ENCODE measurements at regions not wholly inside any gene's neighbourhood (a gene's known extent, or its start where the extent isn't known, plus 50 kb on each side); places are given as distances from the start of the nearest gene placed in this dataset.

GRCh38 chr14:83007641-83008225 is 1474.1 kb upstream of the SEL1L start:
- Histone ChIP-seq H3K4me3 (ENCODE audit: low read length in 2 of 2) (no peak overlapping the region), H3K4me1 (ENCODE audit: control insufficient read depth, insufficient read depth, low read length) (no peaks in the 10 kb centered on the region), H3K27ac (ENCODE audit: low read length) (no peak overlapping the region), H3K36me3 (ENCODE audit: control insufficient read depth in 2 of 2, insufficient read depth in 2 of 2, low read length in 2 of 2) (no peaks in the 10 kb centered on the region), H3K9me3 (ENCODE audit: control insufficient read depth in 2 of 2, low read length in 2 of 2) (no peaks in the 10 kb centered on the region), H3K9ac (ENCODE audit: low read length in 2 of 2) (no peak overlapping the region), H3K27me3 (ENCODE audit: control insufficient read depth in 1 of 2, insufficient read depth in 2 of 2, low read length in 2 of 2) (no peaks in the 10 kb centered on the region)

DNA sequence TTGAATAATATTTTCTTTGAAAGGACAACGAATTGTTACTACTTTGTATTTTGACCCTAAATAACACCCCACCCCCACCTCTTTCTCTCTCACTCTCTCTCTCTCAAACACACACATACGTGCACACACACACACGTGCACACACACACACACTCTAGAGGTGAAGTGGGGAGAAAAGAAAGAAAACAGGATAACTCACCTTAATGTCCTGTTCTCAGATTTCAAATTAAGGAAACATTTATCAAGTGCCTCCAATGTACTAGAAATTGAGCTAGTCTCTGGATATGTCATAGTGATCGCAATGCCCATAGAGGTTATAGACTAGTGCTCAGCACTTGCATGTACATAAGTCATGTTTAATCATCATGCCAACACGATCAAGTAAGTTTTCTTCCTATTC is 1483.6 kb upstream of the SEL1L start:
- Histone ChIP-seq H3K27me3 (ENCODE audit: control insufficient read depth in 1 of 2, insufficient read depth in 2 of 2, low read length in 2 of 2) (no peaks in the 10 kb centered on the region), H3K4me3 (ENCODE audit: low read length in 2 of 2) (no peak overlapping the region), H3K9ac (ENCODE audit: low read length in 2 of 2) (no peak overlapping the region), H3K36me3 (ENCODE audit: control insufficient read depth in 2 of 2, insufficient read depth in 2 of 2, low read length in 2 of 2) (no peaks in the 10 kb centered on the region), H3K9me3 (ENCODE audit: control insufficient read depth in 2 of 2, low read length in 2 of 2) (no peaks in the 10 kb centered on the region), H3K4me1 (ENCODE audit: control insufficient read depth, insufficient read depth, low read length) (no peaks in the 10 kb centered on the region), H3K27ac (ENCODE audit: low read length) (no peak overlapping the region)

GRCh38 chr14:83019744-83020414 is 1486.2 kb upstream of the SEL1L start:
- Histone ChIP-seq H3K36me3 (ENCODE audit: control insufficient read depth in 2 of 2, insufficient read depth in 2 of 2, low read length in 2 of 2) (no peaks in the 10 kb centered on the region), H3K9me3 (ENCODE audit: control insufficient read depth in 2 of 2, low read length in 2 of 2) (no peaks in the 10 kb centered on the region), H3K4me1 (ENCODE audit: control insufficient read depth, insufficient read depth, low read length) (no peaks in the 10 kb centered on the region), H3K27me3 (ENCODE audit: control insufficient read depth in 1 of 2, insufficient read depth in 2 of 2, low read length in 2 of 2) (no peaks in the 10 kb centered on the region), H3K27ac (ENCODE audit: low read length) (no peak overlapping the region), H3K9ac (ENCODE audit: low read length in 2 of 2) (no peak overlapping the region), H3K4me3 (ENCODE audit: low read length in 2 of 2) (no peak overlapping the region)

GRCh38 chr14:83021323-83021722 is 1487.7 kb upstream of the SEL1L start:
- H3K27ac ChIP-seq (ENCODE audit: low read length) = no peak overlapping the region
- no peaks in the 10 kb centered on the region for H3K27me3 ChIP-seq (ENCODE audit: control insufficient read depth in 1 of 2, insufficient read depth in 2 of 2, low read length in 2 of 2)
- H3K4me3 ChIP-seq (ENCODE audit: low read length in 2 of 2) = no peak overlapping the region
- no peaks in the 10 kb centered on the region for H3K4me1 ChIP-seq (ENCODE audit: control insufficient read depth, insufficient read depth, low read length)
- no peaks in the 10 kb centered on the region for H3K36me3 ChIP-seq (ENCODE audit: control insufficient read depth in 2 of 2, insufficient read depth in 2 of 2, low read length in 2 of 2)
- H3K9me3 ChIP-seq (ENCODE audit: control insufficient read depth in 2 of 2, low read length in 2 of 2) = no peaks in the 10 kb centered on the region
- no peak overlapping the region for H3K9ac ChIP-seq (ENCODE audit: low read length in 2 of 2)

DNA sequence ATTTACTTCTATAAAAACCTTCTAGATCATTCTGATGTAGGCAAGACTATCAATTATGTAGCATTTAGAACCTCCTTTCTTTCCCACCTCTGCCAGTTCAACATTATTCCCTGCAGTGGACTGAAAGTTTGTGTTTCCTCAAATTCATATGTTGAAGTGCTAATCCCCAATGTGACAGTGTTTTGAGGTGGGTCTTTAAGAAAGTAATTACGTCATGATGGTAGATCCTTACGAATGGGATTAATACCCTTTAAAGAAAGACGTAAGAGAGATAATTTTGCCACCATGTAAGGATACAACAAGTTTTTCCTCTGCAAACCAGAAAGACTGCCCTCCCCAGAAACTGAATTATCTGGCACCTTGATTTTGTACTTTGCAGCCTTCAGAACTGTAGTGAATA is 1489.7 kb upstream of the SEL1L start:
- no peaks in the 10 kb centered on the region for H3K36me3 ChIP-seq (ENCODE audit: control insufficient read depth in 2 of 2, insufficient read depth in 2 of 2, low read length in 2 of 2)
- H3K27ac ChIP-seq (ENCODE audit: low read length) = no peak overlapping the region
- no peaks in the 10 kb centered on the region for H3K9me3 ChIP-seq (ENCODE audit: control insufficient read depth in 2 of 2, low read length in 2 of 2)
- H3K4me3 ChIP-seq (ENCODE audit: low read length in 2 of 2) = no peak overlapping the region
- no peaks in the 10 kb centered on the region for H3K27me3 ChIP-seq (ENCODE audit: control insufficient read depth in 1 of 2, insufficient read depth in 2 of 2, low read length in 2 of 2)
- no peak overlapping the region for H3K9ac ChIP-seq (ENCODE audit: low read length in 2 of 2)
- H3K4me1 ChIP-seq (ENCODE audit: control insufficient read depth, insufficient read depth, low read length) = no peaks in the 10 kb centered on the region

GRCh38 chr14:83041224-83041623 is 1507.6 kb upstream of the SEL1L start:
- Histone ChIP-seq H3K9ac (ENCODE audit: low read length in 2 of 2) (no peak overlapping the region), H3K4me1 (ENCODE audit: control insufficient read depth, insufficient read depth, low read length) (no peaks in the 10 kb centered on the region), H3K36me3 (ENCODE audit: control insufficient read depth in 2 of 2, insufficient read depth in 2 of 2, low read length in 2 of 2) (no peaks in the 10 kb centered on the region), H3K4me3 (ENCODE audit: low read length in 2 of 2) (no peak overlapping the region), H3K9me3 (ENCODE audit: control insufficient read depth in 2 of 2, low read length in 2 of 2) (no peaks in the 10 kb centered on the region), H3K27ac (ENCODE audit: low read length) (no peak overlapping the region), H3K27me3 (ENCODE audit: control insufficient read depth in 1 of 2, insufficient read depth in 2 of 2, low read length in 2 of 2) (no peaks in the 10 kb centered on the region)

- Histone ChIP-seq H3K4me3 (ENCODE audit: low read length in 2 of 2) (no peak overlapping the region), H3K9me3 (ENCODE audit: control insufficient read depth in 2 of 2, low read length in 2 of 2) (no peaks in the 10 kb centered on the region), H3K9ac (ENCODE audit: low read length in 2 of 2) (no peak overlapping the region), H3K27me3 (ENCODE audit: control insufficient read depth in 1 of 2, insufficient read depth in 2 of 2, low read length in 2 of 2) (no peaks in the 10 kb centered on the region), H3K4me1 (ENCODE audit: control insufficient read depth, insufficient read depth, low read length) (no peaks in the 10 kb centered on the region), H3K36me3 (ENCODE audit: control insufficient read depth in 2 of 2, insufficient read depth in 2 of 2, low read length in 2 of 2) (no peaks in the 10 kb centered on the region), H3K27ac (ENCODE audit: low read length) (no peak overlapping the region)
Observed at GRCh38 chr14:83042858-83043257, 1509.2 kb upstream of the SEL1L start.

- no peaks in the 10 kb centered on the region for H3K9me3 ChIP-seq (ENCODE audit: control insufficient read depth in 2 of 2, low read length in 2 of 2)
- no peaks in the 10 kb centered on the region for H3K4me1 ChIP-seq (ENCODE audit: control insufficient read depth, insufficient read depth, low read length)
- no peak overlapping the region for H3K9ac ChIP-seq (ENCODE audit: low read length in 2 of 2)
- H3K27me3 ChIP-seq (ENCODE audit: control insufficient read depth in 1 of 2, insufficient read depth in 2 of 2, low read length in 2 of 2) = no peaks in the 10 kb centered on the region
- no peaks in the 10 kb centered on the region for H3K36me3 ChIP-seq (ENCODE audit: control insufficient read depth in 2 of 2, insufficient read depth in 2 of 2, low read length in 2 of 2)
- H3K27ac ChIP-seq (ENCODE audit: low read length) = no peak overlapping the region
- H3K4me3 ChIP-seq (ENCODE audit: low read length in 2 of 2) = no peak overlapping the region
Observed at GRCh38 chr14:83044001-83044400, 1510.3 kb upstream of the SEL1L start.

DNA sequence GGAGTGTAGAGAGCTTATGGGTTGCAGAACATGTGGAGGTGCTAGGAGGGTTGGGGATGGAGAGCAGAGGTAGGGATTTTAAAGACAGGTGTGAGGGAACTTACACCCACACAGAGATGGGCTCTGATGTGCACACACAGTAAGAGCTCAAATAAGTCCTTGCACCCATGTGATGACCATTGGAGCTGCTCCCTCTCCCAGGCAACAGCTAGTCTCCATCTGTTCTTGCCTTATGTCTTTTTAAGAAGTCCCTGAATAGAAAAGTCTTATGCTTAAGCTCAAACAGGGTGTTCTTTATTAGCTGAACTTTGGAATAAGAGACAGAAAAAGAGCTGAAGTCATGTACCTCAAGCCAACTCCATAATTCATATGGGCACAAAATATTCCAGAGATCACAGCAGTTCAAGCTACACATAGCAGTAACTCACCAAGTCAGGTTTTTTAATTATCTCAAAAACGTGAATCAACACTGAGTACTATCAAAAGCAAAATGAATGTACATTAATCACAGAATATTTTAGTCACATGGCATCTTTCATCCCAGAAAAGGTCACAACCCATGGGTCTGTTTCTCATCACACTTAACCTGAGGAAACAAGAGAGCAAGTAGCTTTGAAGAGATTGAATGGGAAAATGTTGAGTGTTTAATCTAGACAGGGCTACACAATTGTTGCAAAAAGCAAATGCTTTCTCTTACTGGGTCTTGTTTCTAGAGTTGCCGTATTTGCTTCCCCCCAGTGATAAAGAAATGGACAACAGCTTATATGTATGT is 1513.6 kb upstream of the SEL1L start:
- no peak overlapping the region for H3K9ac ChIP-seq (ENCODE audit: low read length in 2 of 2)
- no peak overlapping the region for H3K27ac ChIP-seq (ENCODE audit: low read length)
- H3K4me3 ChIP-seq (ENCODE audit: low read length in 2 of 2) = no peak overlapping the region
- H3K27me3 ChIP-seq (ENCODE audit: control insufficient read depth in 1 of 2, insufficient read depth in 2 of 2, low read length in 2 of 2) = no peaks in the 10 kb centered on the region
- H3K36me3 ChIP-seq (ENCODE audit: control insufficient read depth in 2 of 2, insufficient read depth in 2 of 2, low read length in 2 of 2) = no peaks in the 10 kb centered on the region
- H3K9me3 ChIP-seq (ENCODE audit: control insufficient read depth in 2 of 2, low read length in 2 of 2) = no peaks in the 10 kb centered on the region
- no peaks in the 10 kb centered on the region for H3K4me1 ChIP-seq (ENCODE audit: control insufficient read depth, insufficient read depth, low read length)

GRCh38 chr14:83053022-83053710 is 1519.5 kb upstream of the SEL1L start:
- Histone ChIP-seq H3K27me3 (ENCODE audit: control insufficient read depth in 1 of 2, insufficient read depth in 2 of 2, low read length in 2 of 2) (no peaks in the 10 kb centered on the region), H3K4me3 (ENCODE audit: low read length in 2 of 2) (no peak overlapping the region), H3K9ac (ENCODE audit: low read length in 2 of 2) (no peak overlapping the region), H3K4me1 (ENCODE audit: control insufficient read depth, insufficient read depth, low read length) (no peaks in the 10 kb centered on the region), H3K36me3 (ENCODE audit: control insufficient read depth in 2 of 2, insufficient read depth in 2 of 2, low read length in 2 of 2) (no peaks in the 10 kb centered on the region), H3K9me3 (ENCODE audit: control insufficient read depth in 2 of 2, low read length in 2 of 2) (no peaks in the 10 kb centered on the region), H3K27ac (ENCODE audit: low read length) (no peak overlapping the region)
